GM12892 (cell line): ENCODE measurements at regions not wholly inside any gene's neighbourhood (a gene's known extent, or its start where the extent isn't known, plus 50 kb on each side); places are given as distances from the start of the nearest gene placed in this dataset.

ENCODE experiments used
- DNase-seq: peaks from one replicate; pipeline ENCODE4 v3.0.0; 2011; ENCODE audit not compliant: insufficient read length
- FAIRE-seq: peaks from 2 replicates; lab custom pipeline; 2011; peaks lifted over from hg19 to GRCh38; lab: Jason Lieb, UNC
- POLR2A ChIP-seq: IDR thresholded peaks from 2 replicates; pipeline ENCODE4 v1.6.1; 2011; ENCODE audit warnings: low read depth, low read length, control low read depth
- POLR2AphosphoS5 ChIP-seq: IDR thresholded peaks from 2 replicates; pipeline ENCODE4 v1.6.1; 2011; ENCODE audit warnings: low read depth, low read length, control low read depth
- TAF1 ChIP-seq: IDR thresholded peaks from 2 replicates; pipeline ENCODE4 v1.6.1; 2011; ENCODE audit warnings: low read depth, mild to moderate bottlenecking, control low read depth, low read length, borderline replicate concordance

DNA sequence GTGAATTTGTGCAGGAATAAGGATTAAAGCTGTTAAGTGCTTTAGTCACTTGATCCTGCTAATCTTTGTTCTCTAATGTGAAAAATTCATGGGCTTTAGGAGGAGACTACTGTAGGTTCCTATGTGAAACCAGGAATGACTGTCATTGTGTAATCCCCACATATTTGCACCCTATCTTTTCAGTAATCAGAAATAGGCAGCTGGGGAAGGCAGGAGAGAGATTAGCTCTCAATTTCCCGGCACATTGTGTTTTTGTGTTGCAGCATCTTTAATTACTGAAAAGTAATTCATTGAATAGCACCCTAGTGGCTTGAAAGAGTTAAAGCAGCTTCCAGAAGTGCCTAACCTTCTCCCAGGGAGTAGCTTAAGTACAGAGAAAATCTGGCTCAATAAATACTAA, 282.9 kb downstream of the OLFM4 start:
- no peak for FAIRE-seq
- no peak for DNase-seq

DNA sequence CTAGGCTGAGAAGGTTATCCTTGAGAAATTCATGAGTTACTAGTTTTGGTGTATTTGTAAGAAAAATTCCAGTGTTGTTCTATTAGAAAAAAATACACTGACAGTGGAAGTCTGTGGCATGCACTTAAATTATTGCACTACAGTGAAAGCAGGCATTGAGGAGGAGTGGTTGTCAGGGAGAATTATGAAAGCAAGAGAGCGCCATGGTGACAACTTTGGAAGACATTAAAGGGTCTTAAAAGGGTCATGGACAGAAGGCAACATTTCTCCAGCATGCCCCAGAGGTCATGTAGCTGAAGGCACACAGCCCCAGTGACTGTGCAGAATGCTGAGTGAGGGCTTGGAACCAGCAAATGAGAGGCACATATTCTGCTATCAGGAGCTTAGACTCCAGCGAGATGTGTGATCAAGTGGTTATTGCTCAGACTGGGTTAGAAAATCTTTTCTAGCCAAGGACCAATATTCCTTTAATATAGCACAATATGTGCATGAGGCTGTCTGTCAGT, 292.7 kb downstream of the OLFM4 start:
- FAIRE-seq = no peak
- TF ChIP-seq POLR2AphosphoS5 (no peak), TAF1 (no peak), POLR2A (no peak)

More for the DNA sequence above, 282.9 kb downstream of the OLFM4 start:
- TF ChIP-seq TAF1 = no peak

DNA sequence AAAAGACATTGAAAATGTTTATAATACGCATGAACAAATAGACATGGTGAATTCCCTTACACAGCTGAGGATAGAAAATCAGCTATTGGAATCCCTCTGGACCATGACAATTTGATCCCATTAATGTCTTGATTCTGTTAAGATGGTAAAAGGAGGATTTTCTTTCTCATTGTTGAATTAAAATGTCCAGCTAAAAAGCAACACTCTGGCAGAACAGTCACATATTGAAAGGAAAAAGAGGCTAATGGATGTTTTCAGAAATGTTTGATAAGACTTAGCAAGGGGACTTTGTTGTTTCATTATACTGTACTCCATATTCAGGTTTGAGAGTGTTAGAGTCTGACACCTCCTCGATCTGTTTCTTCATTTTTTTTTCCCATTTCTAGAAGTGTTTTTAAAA, 296.0 kb downstream of the OLFM4 start:
- DNase-seq (no peak), FAIRE-seq (no peak)
- no peak for TF ChIP-seq POLR2AphosphoS5
- TF ChIP-seq POLR2A = no peak
- no peak for TF ChIP-seq TAF1

More for the DNA sequence above, 292.7 kb downstream of the OLFM4 start:
- no peak for DNase-seq

DNA sequence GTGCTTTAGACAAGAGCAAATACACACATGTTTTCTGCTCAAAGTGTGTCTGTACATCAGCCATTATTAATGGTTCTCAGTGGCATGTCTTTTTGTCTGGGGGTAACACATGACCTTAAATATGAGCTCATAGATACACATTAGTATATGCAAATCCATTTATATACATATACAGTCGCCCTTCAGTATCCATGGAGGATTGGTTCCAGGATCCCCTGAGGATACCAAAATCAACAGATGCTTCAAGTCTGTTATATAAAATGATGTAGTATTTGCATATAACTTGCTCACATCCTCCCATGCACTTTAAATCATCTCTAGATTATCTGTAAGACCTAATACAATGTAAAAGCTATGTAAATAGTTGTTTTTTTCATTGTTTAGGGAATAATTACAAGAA, 298.1 kb downstream of the OLFM4 start:
- no peak for FAIRE-seq

DNA sequence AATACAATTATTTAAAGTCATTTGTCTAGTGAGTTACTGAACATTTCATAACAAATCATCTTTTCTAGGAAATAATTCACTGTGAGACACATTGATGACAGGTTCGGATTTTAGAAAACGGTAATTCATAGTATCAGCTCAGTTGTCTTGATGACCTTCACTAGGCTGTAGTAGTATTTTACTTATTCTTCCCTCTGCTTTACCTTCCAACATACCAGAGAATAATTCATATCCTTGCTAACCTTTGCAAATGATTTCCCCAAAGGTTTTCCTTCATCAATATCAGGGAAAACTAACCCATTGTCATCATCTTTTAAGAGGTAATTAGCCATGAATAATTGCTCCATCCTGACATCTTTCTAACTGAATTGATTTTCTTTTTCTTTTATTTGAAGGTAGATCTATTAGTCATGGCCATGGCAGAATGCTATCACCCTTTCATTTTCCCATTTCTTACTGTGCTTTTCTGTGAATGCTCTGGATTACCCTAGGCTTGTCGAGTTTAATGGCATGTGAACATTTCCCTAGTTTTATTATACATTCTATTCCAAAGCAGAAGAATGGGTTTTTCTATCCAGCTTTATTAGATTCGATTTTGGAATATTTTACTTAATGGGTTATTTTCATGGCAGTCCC, 299.2 kb downstream of the OLFM4 start:
- FAIRE-seq = no peak
- TF ChIP-seq POLR2AphosphoS5 (no peak), POLR2A (no peak), TAF1 (no peak)
- no peak for DNase-seq

More for the DNA sequence above, 298.1 kb downstream of the OLFM4 start:
- no peak for DNase-seq
- TF ChIP-seq POLR2AphosphoS5 (no peak), POLR2A (no peak), TAF1 (no peak)

DNA sequence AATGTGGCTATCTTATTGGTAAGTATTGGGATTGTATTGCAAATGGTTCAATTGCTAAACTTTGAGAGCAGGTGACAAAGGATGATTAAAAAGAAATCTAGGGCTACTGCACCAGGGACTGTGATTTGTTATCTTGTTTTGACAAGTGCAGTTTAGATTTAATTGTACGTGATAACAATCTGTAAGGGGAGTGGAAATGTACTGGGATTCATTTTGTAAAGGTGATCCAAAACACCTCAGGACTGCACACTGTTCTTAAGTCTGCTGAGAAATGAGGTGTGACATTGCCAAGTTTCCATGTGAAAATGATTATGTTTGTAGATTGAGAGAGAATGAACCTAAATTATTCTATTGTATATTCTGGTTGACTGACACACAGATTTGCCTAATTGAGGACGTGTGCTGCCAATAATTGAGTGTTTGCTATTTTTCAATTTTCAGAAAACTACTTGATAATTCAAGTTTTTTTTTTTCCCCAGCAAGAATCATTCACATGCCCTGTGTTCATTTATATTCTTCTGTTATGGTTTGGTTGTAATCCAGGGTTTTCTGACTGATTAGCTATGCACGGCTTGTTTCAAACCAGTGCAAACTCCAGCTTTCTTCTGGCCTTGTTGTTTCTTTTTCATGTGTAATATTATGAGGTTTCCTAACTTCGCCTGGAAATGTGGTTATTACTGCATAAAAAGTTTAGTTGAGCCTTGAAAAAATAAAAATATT, 308.0 kb downstream of the OLFM4 start:
- TF ChIP-seq POLR2A (no peak), TAF1 (no peak), POLR2AphosphoS5 (no peak)
- FAIRE-seq = no peak
- no peak for DNase-seq

DNA sequence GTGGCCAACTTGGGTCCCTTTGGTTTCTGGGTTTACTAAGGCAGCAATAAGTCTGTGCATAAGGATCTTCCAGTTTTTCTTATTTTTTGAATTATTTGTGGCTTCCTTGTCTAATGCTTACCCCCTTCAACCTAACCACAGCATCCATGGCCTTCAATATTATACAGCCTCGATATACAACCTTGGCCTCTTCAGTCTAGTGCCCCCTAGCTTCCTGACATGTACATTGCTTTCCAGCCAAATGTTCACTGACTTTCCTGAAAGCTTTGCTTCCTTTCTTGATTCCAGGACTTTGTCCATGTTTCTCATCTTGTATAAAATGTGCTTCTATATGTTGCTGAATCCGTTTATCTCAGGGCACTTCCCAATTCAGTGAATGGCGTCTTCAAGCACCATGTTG, 310.1 kb downstream of the OLFM4 start:
- DNase-seq (no peak), FAIRE-seq (no peak)

DNA sequence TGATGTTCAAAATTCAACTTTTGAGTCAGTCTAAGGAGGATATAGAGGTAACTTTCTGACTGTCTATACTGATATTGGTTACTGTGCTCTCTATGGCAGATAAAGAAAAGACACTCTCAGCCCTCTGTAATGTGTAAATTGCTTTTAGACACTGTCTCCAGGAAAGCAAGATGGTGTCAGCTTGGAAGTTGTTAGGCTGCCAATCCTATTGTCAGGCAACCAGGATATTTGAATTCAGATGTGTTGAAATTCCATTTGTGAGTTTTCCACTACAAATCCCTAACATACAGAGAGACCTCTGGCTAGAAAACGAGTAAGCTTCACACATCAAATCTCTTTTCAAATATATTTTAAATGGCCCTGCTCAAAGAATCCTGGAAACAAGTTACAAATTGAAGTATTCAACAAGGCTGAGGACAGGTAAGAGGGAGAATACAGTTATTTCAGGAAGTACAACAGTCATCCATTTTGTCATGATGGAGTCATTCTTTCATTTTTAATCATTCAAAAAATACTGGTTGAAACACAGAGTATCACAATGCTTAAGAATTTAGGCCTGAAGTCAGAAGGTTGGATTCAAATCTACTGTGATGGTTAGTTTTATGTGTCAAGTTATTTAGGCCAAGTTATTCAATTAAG, 312.0 kb downstream of the OLFM4 start:
- TF ChIP-seq TAF1 (no peak), POLR2A (no peak), POLR2AphosphoS5 (no peak)
- no peak for DNase-seq
- FAIRE-seq = no peak

More for the DNA sequence above, 310.1 kb downstream of the OLFM4 start:
- TF ChIP-seq TAF1 (no peak), POLR2A (no peak), POLR2AphosphoS5 (no peak)

DNA sequence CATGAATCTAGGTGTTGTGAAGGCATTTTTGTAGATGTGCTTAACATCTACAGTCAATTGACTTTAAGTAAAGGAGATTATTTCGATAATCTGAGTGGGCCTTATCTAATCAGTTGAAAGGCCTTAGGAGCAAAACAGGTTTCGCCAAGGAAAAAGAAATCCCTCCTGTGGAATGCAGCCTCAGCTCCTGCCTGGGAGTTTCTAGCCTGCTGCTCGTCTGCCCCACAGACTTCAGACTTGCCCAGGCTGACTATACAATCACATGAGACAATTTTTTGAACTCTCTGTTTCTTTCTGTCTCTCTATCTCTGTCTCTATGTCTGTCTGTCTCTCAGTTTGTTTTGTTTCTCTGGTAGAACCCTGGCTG, 312.5 kb downstream of the OLFM4 start:
- DNase-seq = no peak
- no peak for TF ChIP-seq POLR2A
- no peak for TF ChIP-seq TAF1
- no peak for TF ChIP-seq POLR2AphosphoS5
- no peak for FAIRE-seq

DNA sequence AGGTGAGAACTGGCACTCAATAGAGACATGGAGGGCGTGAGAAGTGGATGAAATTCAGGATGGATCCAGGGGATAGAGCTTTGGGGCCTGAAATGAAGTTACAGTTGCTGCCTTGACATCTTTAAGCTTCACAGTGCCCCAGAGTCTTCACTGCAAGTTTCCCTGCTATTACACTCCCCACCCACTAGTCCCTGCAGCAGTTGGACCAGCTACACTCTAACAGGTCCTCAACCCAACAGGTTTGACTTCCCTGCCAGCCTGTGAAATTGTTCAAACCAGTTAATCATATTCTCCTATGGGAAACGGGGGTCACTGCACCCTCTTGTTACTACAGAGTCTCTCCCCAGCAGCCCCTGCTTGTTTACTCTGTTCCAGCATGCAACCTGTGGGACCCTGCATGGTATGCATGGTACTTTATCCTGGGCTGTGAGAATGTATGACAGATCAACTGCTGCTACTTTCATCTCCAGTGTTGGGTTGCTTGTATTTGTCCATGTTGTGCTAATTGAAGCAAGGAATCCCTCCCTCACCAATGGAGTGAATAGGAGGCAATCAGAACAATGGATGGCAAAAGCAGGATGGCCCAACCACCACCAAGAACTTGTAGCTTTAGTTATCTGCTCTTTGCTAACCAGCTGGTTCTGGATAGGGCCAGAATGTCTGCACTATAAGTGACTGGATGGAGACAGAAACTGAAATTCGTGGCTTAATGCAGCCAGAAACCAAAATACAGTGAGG, 314.2 kb downstream of the OLFM4 start:
- no peak for DNase-seq
- TF ChIP-seq TAF1 = no peak
- TF ChIP-seq POLR2A = no peak
- TF ChIP-seq POLR2AphosphoS5 = no peak
- no peak for FAIRE-seq

DNA sequence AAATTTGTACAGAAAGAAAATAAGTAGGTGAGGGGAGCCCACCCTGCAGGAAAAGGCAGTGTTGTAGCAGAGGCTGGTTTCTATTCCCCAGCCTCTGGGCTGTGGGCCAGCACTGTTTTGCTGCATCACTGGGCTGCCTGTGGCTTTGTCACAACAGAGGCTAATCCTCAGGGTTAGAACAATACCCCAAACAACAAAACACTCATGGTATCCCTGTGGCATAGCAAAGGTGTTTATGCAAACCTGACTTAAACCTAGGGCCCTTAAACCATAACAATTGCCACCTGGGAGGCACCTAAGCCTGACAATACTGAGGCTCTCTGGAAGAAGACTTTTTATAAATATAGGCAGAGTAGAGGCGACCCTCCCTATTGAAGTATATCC, 314.7 kb downstream of the OLFM4 start:
- TF ChIP-seq POLR2A = no peak
- TF ChIP-seq TAF1 = no peak
- TF ChIP-seq POLR2AphosphoS5 = no peak
- DNase-seq (no peak), FAIRE-seq (no peak)
